ENCODE measurements at regions not wholly inside any gene's neighbourhood (a gene's known extent, or its start where the extent isn't known, plus 50 kb on each side); places are given as distances from the start of the nearest gene placed in this dataset.
"Not testable (repeated sequence)": the region's sequence is repeated elsewhere in the genome, so short reads cannot be mapped to it uniquely, and the experiment has no call there.

DNA sequence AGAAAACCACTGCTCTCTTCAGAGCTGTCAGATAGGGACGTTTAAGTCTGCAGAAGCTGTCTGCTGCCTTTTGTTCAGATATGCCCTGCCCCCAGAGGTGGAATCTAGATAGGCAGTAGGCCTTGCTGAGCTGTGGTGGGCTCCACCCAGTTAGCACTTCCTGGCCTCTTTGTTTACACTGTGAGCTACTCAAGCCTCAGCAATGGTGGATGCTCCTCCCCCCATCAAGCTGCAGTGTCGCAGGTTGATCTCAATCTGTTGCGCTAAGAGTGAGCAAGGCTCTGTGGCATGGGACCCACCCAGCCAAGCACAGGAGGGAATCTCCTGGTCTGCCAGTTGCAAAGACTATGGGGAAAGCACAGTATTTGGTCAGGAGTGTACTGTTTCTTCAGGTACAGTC lies 59.2 kb upstream of the ZNF641 start:
- H3K4me1 Mint-ChIP-seq (ENCODE audit: insufficient read depth, unreplicated experiment); CTCF ChIA-PET; H3K9me3 Mint-ChIP-seq (ENCODE audit: unreplicated experiment); H3K36me3 Mint-ChIP-seq (ENCODE audit: insufficient read depth, unreplicated experiment); H3K4me3 Mint-ChIP-seq (ENCODE audit: unreplicated experiment); H3K27ac Mint-ChIP-seq (ENCODE audit: low read depth, unreplicated experiment); BruUV-seq (replicated peaks); DNase-seq (ENCODE audit: unreplicated experiment); POLR2A ChIA-PET: not testable (repeated sequence)
- intact Hi-C loops (cut with micrococcal nuclease), result loop anchor here (10.0 kb wide), 1 partner anchor 155 kb away; no protein-coding TSS in a partner anchor
- peaks cover 46% of the 10 kb centered on the region for H3K27me3 Mint-ChIP-seq (ENCODE audit: insufficient read depth, unreplicated experiment)

DNA sequence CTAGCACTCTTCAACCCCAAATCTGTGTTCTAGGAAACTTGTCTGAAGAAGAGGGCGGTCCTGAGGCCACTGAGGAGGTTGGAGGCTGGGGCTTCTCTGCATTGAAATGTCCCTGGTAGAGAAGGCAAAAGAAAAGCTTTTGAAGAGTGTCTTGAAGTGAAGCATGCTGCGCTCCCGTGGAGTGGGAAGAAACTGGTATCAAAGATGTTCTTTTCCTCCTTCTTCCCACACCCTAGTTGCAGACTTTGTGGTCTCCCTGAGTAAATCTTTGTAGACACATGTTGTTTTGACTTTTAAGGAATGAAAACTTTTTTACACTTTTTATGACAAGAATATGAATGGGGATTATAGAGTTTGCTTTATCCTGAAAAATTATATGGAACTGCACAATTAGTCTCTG lies 59.0 kb upstream of the ANP32D start:
- Mint-ChIP-seq H3K27ac (ENCODE audit: low read depth, unreplicated experiment) (no peak overlapping the region), H3K36me3 (ENCODE audit: insufficient read depth, unreplicated experiment) (no peaks in the 10 kb centered on the region), H3K9me3 (ENCODE audit: unreplicated experiment) (no peaks in the 10 kb centered on the region), H3K4me1 (ENCODE audit: insufficient read depth, unreplicated experiment) (no peaks in the 10 kb centered on the region), H3K4me3 (ENCODE audit: unreplicated experiment) (no peak overlapping the region), H3K27me3 (ENCODE audit: insufficient read depth, unreplicated experiment) (peaks cover 51% of the 10 kb centered on the region)
- TF ChIP-seq, protein P1, sequence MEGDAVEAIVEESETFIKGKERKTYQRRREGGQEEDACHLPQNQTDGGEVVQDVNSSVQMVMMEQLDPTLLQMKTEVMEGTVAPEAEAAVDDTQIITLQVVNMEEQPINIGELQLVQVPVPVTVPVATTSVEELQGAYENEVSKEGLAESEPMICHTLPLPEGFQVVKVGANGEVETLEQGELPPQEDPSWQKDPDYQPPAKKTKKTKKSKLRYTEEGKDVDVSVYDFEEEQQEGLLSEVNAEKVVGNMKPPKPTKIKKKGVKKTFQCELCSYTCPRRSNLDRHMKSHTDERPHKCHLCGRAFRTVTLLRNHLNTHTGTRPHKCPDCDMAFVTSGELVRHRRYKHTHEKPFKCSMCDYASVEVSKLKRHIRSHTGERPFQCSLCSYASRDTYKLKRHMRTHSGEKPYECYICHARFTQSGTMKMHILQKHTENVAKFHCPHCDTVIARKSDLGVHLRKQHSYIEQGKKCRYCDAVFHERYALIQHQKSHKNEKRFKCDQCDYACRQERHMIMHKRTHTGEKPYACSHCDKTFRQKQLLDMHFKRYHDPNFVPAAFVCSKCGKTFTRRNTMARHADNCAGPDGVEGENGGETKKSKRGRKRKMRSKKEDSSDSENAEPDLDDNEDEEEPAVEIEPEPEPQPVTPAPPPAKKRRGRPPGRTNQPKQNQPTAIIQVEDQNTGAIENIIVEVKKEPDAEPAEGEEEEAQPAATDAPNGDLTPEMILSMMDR (IDR thresholded peaks at IDR 0.05; ENCODE audit: unreplicated experiment), result no peak
- BruUV-seq (replicated peaks), result no TSS peak
- DNase-seq (ENCODE audit: unreplicated experiment), result no peak
- ChIA-PET CTCF (no interaction called here), POLR2A (interaction anchor here (0.9 kb wide), 1 partner anchor 11 kb away, joined by 3 read pairs; no protein-coding TSS in a partner anchor)
- intact Hi-C loops (cut with micrococcal nuclease), result loop anchor here (10.0 kb wide), 1 partner anchor 151 kb away; no protein-coding TSS in a partner anchor

DNA sequence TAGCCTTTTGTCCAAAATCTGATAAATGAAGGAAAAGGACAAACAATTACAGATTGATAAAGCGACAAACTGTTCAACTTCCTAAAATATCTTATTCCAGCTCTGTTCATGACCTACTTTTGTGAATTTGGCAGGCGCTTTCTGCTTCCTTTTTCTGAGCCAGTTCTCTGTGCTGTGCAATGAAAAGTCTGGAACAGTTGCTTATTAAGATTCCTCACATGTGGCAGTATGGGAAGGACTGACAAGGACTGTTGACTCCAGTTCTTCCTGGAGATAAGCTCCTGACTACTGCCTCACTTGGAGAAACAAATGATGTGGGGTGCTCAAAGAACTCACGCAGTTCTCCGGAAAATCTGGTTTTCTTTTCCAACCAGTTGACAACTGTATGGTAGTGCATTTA lies 58.3 kb upstream of the ANP32D start:
- TF ChIP-seq, protein P1 (IDR thresholded peaks at IDR 0.05; ENCODE audit: unreplicated experiment), result no peak
- Mint-ChIP-seq H3K27me3 (ENCODE audit: insufficient read depth, unreplicated experiment) (peaks cover 57% of the 10 kb centered on the region), H3K27ac (ENCODE audit: low read depth, unreplicated experiment) (no peak overlapping the region), H3K9me3 (ENCODE audit: unreplicated experiment) (no peaks in the 10 kb centered on the region), H3K4me3 (ENCODE audit: unreplicated experiment) (no peak overlapping the region), H3K36me3 (ENCODE audit: insufficient read depth, unreplicated experiment) (no peaks in the 10 kb centered on the region), H3K4me1 (ENCODE audit: insufficient read depth, unreplicated experiment) (no peaks in the 10 kb centered on the region)
- ChIA-PET POLR2A (interaction anchor here (0.9 kb wide), 1 partner anchor 11 kb away, joined by 3 read pairs; no protein-coding TSS in a partner anchor), CTCF (no interaction called here)
- no peak for DNase-seq (ENCODE audit: unreplicated experiment)
- BruUV-seq (replicated peaks), result no TSS peak
- intact Hi-C loops (cut with micrococcal nuclease), result loop anchor here (10.0 kb wide), 1 partner anchor 151 kb away; no protein-coding TSS in a partner anchor

DNA sequence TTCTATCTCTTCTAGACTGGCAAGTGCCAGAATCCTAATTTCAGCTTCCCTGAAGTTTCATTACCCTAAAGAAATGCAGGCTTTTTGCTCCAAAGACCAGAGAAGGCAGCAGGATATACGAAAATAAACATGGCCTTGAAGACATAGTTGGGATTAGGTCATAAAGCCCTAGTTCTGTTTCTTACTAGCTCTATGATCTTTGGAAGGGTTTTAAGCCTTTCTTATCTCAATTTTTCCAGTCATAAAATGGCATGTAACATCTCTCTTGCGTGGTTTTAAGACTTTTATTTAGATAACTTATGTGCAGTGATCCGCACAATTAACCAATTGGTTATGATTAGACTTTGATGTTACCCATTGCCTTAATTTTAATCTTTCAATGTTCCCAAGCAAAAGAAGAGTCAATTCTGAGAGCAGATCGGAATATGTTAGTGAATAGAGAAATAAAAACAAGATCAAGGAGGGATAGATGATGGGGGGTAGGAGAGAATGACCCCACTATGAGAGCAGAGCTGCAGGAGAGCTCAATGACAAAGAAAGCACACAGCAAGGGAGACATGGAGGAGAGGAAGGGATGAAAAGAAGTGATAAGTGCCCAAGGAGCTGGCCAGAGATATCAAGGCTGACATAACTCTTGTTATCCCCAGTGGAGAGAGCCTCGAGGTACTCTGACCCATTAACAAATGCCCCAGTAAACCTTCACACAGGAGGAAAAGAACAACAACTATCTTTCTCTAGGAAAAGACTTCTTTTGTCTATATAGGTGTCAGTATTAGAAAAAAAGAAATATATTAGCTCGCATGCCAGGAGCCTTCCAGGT lies 53.0 kb upstream of the ANP32D start:
- CTCF ChIA-PET, result interaction anchor here (0.6 kb wide), 1 partner anchor 202 kb away, joined by 3 read pairs; no protein-coding TSS in a partner anchor
- Mint-ChIP-seq H3K4me1 (ENCODE audit: insufficient read depth, unreplicated experiment) (no peaks in the 10 kb centered on the region), H3K36me3 (ENCODE audit: insufficient read depth, unreplicated experiment) (no peaks in the 10 kb centered on the region), H3K27ac (ENCODE audit: low read depth, unreplicated experiment) (no peak overlapping the region), H3K4me3 (ENCODE audit: unreplicated experiment) (no peak overlapping the region), H3K27me3 (ENCODE audit: insufficient read depth, unreplicated experiment) (peaks cover 97% of the 10 kb centered on the region), H3K9me3 (ENCODE audit: unreplicated experiment) (no peaks in the 10 kb centered on the region)
- no TSS peak for BruUV-seq (replicated peaks)
- DNase-seq (ENCODE audit: unreplicated experiment), result no peak
- intact Hi-C loops (cut with micrococcal nuclease), result loop anchor here (10.0 kb wide), 1 partner anchor 145 kb away; no protein-coding TSS in a partner anchor
- TF ChIP-seq, protein P1 (IDR thresholded peaks at IDR 0.05; ENCODE audit: unreplicated experiment), result no peak
- POLR2A ChIA-PET, result interaction anchor here (0.7 kb wide), 2 partner anchors 19 to 153 kb away, joined by 3 to 4 read pairs; no protein-coding TSS in a partner anchor

Measured in MCF 10A (cell line).